Adrenal gland (tissue), 5 donors: ENCODE measurements at regions not wholly inside any gene's neighbourhood (a gene's known extent, or its start where the extent isn't known, plus 50 kb on each side); places are given as distances from the start of the nearest gene placed in this dataset.

Experiments used
- CTCF ChIP-seq, 6 experiments: fragments of 450-650 bp in 4 of 6; fragments of 200-600 bp in 2 of 6; sonication (generic) in 1 of 6; IDR thresholded peaks; 1 replicate in 5 of 6; 2 replicates in 1 of 6; pipeline versions ENCODE4 v1.5.1 to v1.8.0; 2016 to 2021; ENCODE audit warnings: antibody characterized with exemption in 6 of 6, mild to moderate bottlenecking in 2 of 6, moderate library complexity in 1 of 6
- POLR2A ChIP-seq, 2 donors: fragments of 450-650 bp; IDR thresholded peaks; one replicate each; pipeline ENCODE4 v1.6.1; 2017; ENCODE audit warnings: antibody characterized with exemption in 2 of 2, mild to moderate bottlenecking in 2 of 2, moderate library complexity in 1 of 2
- donor health status: DM: no; HTN: no; CAD: no.

- no peak for TF ChIP-seq CTCF (IDR thresholded peaks at IDR 0.05)
- TF ChIP-seq POLR2A (IDR thresholded peaks at IDR 0.05) = no peak
Observed at GRCh38 chr13:44780591-44781280, 204.6 kb upstream of the TSC22D1 start.
